ENCODE measurements at regions not wholly inside any gene's neighbourhood (a gene's known extent, or its start where the extent isn't known, plus 50 kb on each side); places are given as distances from the start of the nearest gene placed in this dataset.
"Not testable (repeated sequence)": the region's sequence is repeated elsewhere in the genome, so short reads cannot be mapped to it uniquely, and the experiment has no call there.

- Histone ChIP-seq H3K27me3 (no peaks in the 10 kb centered on the region), H3K4me1 (no peaks in the 10 kb centered on the region), H3K27ac (no peak overlapping the region), H3K36me3 (no peaks in the 10 kb centered on the region), H3K4me3 (no peak overlapping the region), H3K9me3 (no peaks in the 10 kb centered on the region)
- WGBS, 2 donors: 91 to 95% methylated on average over 1 of the region's 1 CpG
- TF ChIP-seq POLR2A (IDR thresholded peaks at IDR 0.05) (no peak), CTCF (IDR thresholded peaks at IDR 0.05) (no peak), EP300 (IDR thresholded peaks at IDR 0.05) (no peak)
- DNase-seq (ENCODE audit: low spot score in 2 of 2): no peak
These were observed 389.1 kb upstream of the ANKRD30A start for GRCh38 chr10:36736311-36736710.

GRCh38 chr10:36734590-36734989 is 390.8 kb upstream of the ANKRD30A start:
- not testable (repeated sequence) for H3K4me3 ChIP-seq; DNase-seq (ENCODE audit: low spot score in 2 of 2)

GRCh38 chr10:36730316-36730715 is 395.1 kb upstream of the ANKRD30A start:
- Histone ChIP-seq H3K9me3 (no peaks in the 10 kb centered on the region), H3K4me1 (peaks cover 0 to 8% (median 0%) of the 10 kb centered on the region in 4 donors), H3K4me3 (no peak overlapping the region), H3K36me3 (no peaks in the 10 kb centered on the region), H3K27me3 (no peaks in the 10 kb centered on the region), H3K27ac (no peak overlapping the region)
- no peak for DNase-seq (ENCODE audit: low spot score in 2 of 2)
- TF ChIP-seq CTCF (IDR thresholded peaks at IDR 0.05) (no peak), EP300 (IDR thresholded peaks at IDR 0.05) (no peak), POLR2A (IDR thresholded peaks at IDR 0.05) (no peak)
- WGBS, 2 donors: 94 to 96% methylated on average over 6 of the region's 6 CpGs

More at GRCh38 chr10:36734590-36734989, 390.8 kb upstream of the ANKRD30A start:
- H3K9me3 ChIP-seq, H3K4me1 ChIP-seq, H3K27ac ChIP-seq, H3K27me3 ChIP-seq, H3K36me3 ChIP-seq: not testable (repeated sequence)
- WGBS, 2 donors: 95 to 100% methylated on average over 3 to 19 of the region's 21 CpGs

- TF ChIP-seq CTCF (IDR thresholded peaks at IDR 0.05) (no peak), EP300 (IDR thresholded peaks at IDR 0.05) (no peak), POLR2A (IDR thresholded peaks at IDR 0.05) (no peak)
- H3K27me3 ChIP-seq: no peaks in the 10 kb centered on the region
- DNase-seq (ENCODE audit: low spot score in 2 of 2): no peak
- no peak overlapping the region for H3K27ac ChIP-seq
- H3K4me1 ChIP-seq: peaks cover 0 to 11% (median 0%) of the 10 kb centered on the region in 4 donors
- H3K36me3 ChIP-seq: no peaks in the 10 kb centered on the region
- no peaks in the 10 kb centered on the region for H3K9me3 ChIP-seq
- WGBS, 2 donors: 74 to 76% methylated on average over 2 of the region's 2 CpGs
- H3K4me3 ChIP-seq: no peak overlapping the region
These were observed 396.8 kb upstream of the ANKRD30A start for GRCh38 chr10:36728626-36729025.

GRCh38 chr10:36725581-36726520 is 399.5 kb upstream of the ANKRD30A start:
- no peak for DNase-seq (ENCODE audit: low spot score in 2 of 2)
- peak in 1 of 5 experiments; percentile 7 for TF ChIP-seq CTCF (IDR thresholded peaks at IDR 0.05)
- TF ChIP-seq EP300 (IDR thresholded peaks at IDR 0.05): no peak
- Histone ChIP-seq H3K9me3 (no peaks in the 10 kb centered on the region), H3K4me3 (no peak overlapping the region), H3K27ac (no peak overlapping the region), H3K27me3 (no peaks in the 10 kb centered on the region), H3K4me1 (peaks cover 0 to 11% (median 0%) of the 10 kb centered on the region in 4 donors), H3K36me3 (no peaks in the 10 kb centered on the region)
- 49 to 52% methylated on average over 6 of the region's 6 CpGs for WGBS, 2 donors
